Occipital lobe (tissue), 1 donor: ENCODE measurements at regions not wholly inside any gene's neighbourhood (a gene's known extent, or its start where the extent isn't known, plus 50 kb on each side); places are given as distances from the start of the nearest gene placed in this dataset.
A peak's percentile ranks its signal among the peaks of the same experiment; 100 is the strongest.
"Not testable (repeated sequence)": the region's sequence is repeated elsewhere in the genome, so short reads cannot be mapped to it uniquely, and the experiment has no call there.

Experiments
- DNase-seq: peaks from one replicate; lab custom pipeline; 2025; lab: John Stamatoyannopoulos, UW

DNA sequence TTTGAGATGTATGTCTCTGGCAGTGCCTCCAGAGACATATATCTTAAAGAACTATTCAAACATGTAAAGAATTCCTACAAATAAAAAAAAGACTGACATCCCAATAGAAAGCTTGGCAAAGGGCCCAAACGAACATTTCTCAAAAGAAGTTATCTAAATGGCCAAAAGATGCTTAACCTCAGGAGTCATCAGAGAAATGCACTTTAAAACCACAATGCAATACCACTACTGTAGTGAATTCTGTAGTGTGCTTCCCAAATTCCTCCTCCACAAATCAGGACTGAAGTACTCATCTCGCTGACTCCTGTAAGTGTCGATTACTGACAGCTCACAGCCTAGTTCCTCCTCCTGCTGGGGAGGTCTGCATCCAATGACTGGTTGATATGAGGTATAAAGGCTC lies 129.0 kb upstream of the MAMLD1 start:
- DNase-seq, result no peak

DNA sequence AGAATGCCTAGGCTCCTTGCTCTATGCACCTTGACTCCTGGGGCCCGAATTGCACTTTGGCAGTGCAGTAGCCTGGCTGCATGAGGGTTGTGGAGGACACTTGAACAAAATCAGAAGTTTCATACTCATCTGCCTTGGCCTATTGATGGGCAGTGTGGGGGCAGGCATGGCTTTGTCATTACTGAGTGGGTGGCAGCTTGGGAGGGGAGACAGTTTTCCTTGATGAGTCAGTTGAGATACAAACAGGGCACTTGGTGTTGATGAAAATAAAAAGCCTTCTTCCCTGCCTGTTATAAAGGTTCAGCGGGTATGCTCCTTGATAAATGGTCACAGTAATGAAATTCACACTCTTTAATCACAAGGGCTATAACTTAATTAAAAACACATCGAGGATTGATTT lies 126.8 kb upstream of the MAMLD1 start:
- DNase-seq, result no peak

DNA sequence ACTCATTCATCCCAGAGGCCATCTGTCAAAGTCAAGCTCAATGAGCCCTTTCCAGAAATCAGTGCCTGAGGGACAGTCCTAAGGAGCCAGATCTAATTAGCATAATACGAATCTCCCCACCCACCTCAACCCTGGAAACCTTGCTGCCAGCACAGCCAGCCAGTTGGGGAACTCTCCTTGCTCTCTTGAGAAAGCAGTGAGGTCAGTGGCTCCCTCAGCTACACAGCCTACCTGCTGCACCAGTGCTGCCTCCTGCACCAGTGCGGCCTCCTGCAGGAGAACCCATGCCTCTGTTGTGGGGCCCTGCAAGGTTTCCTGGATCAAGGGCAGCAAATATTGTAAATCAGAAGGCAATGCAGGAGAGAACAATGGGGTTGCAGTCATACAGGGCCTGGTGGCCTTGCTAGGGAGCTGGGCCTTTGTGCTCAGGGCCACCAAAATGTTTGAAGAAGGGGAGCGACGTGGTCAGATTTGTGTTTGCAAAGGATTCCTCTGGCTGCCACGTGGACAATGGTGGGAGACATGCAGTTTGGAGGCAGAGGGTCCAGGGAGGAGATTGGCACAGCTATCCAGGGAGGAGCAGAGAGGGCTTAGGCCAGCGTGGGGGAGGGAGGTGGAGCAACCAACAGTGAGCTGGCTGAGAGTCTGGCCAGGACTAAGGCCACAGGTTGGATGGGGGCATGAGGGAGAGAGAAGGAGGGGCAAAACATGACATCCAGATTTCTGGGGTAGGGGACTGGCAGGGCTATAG lies 124.3 kb upstream of the MAMLD1 start:
- DNase-seq, result no peak

DNA sequence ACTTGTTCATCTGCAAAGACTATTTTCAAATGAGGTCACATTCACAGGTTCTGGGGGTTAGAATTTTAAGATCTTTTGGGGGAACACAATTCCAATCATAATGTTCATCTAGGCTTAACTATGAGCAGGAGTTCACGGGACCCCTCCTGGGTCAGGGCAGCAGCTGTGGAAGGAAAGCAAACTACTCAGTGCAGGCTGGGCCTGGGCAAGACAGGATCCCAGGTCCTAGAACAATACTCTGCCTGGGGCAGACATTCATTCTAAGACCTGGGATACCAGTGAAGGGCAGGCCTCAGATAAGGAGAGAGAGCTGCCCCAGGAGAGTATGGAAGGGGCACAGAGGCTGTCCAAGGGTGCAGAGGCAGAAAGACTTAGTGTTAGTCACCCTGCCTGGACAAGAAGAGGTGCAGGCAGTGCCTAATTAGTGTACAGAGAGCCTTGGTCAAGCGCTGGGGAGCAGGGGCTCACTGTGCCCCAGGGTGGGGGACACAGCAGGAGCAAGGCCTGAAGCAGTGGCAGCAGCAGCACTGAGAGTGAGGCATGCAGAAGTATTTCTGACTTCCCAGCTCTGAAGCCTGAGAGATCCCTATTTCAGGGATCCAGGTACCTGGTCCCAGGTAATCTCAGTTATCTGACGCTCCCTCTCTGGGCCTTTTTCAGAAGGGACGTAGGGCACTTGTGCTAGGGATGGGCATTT lies 123.0 kb upstream of the MAMLD1 start:
- DNase-seq, result no peak

DNA sequence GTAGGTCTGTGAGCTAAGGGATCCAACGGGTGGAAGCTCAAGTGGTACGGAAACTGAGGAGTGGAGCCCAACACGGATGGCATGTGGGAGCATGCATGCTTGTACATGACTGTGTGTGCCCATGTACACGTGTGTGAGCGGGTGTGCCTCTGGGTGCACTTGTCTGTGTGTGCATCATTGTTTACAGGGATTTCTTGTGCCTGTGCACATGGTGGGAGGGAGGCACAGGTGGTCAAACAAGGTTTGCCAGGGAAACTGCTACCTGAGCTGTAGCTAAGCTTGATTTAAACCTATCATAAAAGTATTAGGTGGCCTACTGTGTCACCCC lies 122.5 kb upstream of the MAMLD1 start:
- no peak for DNase-seq

DNA sequence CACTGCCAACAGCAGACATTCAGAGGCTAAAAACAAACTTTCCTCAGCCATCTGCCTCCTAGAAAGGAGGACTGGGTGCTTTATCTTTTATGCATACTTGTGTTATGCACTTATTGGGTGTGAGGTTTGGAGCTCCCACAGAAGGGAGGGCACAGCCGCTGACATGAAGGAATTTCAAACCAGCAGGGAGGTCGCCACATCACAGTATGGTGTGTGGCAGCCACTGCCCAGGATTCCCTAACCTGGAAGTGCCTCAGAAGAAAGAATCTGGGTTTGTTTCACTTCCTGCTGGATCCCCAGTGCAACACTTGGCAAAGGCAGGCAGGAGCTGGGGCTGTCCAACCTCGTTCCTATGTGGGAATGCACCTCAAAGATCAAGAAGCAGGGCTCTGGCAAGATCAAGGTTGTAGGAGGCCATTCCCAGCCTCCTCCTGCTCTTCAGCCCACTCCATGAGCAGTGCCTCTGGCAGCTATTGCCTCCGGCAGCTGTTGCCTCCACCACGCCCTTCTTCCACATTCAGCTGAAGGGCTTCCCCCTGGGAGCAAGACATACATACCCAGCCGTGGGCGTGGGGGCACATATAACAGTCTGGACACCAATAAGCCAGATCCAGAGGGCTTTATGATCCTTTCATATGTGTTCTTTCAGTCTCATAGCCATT lies 109.0 kb upstream of the MAMLD1 start:
- no peak for DNase-seq

DNA sequence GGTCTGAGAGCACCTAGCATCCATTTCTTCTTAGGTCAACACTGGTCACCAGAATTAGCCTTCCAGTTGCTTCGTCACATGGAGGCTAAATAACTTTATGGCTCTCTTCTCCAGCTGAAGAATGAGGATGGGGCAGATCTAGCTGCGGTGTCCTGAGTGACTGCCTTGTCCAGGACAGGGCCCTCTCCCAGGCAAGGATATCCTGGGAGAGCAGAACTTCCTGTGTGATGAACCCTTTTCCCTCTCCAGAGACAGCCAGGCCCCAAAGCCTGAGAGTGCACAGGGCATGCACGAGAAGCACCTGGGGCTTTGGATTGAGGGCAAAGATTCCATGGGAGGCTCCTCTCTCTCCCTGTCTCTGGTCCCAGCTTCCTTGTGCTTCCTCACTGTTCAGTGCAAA lies 108.2 kb upstream of the MAMLD1 start:
- DNase-seq, result no peak

DNA sequence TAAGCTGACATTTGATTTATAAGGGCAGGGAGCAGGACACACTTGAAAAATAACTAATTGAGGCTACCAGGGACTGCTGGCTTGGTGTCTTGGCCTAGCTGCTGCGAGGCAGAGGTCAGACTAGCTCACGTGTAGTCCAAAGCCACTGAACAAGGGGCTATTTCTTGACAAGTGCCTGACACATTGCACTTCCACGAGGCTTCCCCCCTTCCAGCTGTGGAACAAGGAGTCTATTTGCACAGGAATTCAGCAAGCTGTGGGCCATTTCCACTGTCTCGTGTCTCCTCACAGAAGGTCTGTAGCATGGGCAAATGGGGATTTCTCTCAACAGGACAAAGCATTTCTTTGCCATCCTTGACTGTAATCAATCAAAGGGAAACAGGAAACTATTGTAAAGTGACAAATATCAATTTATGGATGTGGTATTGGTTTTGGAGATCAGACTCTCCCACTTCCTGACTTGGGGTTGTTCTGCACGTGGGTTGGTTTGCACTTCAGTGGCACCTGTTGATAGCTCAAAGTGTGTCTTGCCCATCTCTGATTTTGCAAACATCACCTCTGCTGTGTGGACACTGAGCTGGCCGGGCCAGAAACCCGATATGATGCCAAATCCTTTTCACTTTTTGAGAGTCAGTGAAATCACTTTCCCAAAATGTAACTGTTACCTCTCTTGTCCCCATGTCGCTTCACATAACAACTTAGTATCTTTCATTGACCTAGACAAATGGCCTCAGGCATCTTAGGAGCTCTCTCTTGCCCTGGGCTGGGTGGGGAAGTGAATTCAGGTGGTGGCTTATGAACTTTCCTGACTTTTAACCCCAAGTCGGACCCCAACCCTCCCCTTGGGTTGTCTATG lies 107.4 kb upstream of the MAMLD1 start:
- DNase-seq, result no peak

DNA sequence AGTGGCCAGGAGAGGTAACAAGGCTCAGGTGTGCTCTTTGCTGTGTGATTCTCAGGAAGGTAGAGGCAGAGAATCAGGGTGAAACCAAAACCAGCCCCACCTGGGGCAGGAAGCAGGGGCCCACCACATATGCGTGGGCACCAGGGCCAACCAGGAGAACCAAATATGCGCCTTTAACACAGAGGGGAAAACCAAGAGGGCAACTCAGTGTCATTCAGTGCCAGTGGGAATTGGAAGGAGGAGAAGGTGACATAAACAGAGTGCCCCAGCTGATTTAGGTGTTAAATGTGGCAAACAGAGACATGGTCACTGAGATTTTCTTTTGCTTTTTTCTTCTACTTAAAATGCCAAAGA lies 106.8 kb upstream of the MAMLD1 start:
- DNase-seq, result no peak

DNA sequence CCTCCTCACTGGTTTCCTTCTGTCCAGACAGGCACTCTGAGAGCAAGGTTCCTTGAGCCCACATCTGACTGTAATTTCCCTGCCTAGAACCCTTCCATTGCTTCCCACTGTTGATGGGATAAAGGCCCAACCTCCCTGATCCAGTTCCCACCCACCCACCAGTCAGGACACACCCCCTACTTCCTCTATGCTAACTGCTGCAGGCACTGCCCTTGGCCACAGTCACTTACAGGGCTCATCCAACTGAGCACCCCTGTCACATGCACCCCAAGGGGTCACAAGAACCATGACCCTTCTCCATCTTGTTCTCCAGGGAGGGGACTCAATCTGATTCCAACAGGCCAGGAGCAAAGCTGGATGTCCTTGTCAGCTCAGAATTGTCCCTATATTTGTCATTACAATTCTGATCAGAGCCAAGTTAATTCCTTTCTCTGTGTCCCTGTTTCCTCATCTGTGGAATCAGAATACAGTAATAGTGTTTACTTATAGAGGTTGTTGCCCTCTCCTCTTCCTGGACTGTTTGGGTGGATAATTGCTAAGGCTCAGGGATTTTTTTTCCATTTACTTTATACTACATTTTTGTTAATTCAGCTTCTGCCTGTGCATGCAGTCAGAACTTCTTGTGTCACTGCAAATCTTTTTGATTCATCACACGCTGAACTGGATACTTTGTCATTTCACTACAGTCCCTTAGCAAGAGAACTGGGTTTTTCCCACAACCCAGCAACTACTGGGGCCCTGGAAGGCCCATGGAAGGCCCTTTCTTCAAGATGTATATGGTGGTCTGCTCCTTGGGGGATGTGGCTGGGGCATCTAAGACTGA lies 105.6 kb upstream of the MAMLD1 start:
- DNase-seq, result no peak

DNA sequence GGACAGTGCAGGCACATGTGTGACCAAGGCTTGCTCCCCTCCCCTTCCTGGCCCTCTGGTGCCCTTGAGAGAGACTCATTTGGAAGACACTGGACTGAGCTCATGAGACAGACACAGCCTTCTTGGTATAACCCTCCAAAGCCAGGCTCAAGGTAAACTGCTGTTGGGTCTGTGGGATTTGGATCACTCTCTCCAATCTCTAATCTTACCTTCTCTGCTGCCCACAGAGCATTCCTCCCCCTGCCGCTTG lies 105.0 kb upstream of the MAMLD1 start:
- DNase-seq, result no peak

DNA sequence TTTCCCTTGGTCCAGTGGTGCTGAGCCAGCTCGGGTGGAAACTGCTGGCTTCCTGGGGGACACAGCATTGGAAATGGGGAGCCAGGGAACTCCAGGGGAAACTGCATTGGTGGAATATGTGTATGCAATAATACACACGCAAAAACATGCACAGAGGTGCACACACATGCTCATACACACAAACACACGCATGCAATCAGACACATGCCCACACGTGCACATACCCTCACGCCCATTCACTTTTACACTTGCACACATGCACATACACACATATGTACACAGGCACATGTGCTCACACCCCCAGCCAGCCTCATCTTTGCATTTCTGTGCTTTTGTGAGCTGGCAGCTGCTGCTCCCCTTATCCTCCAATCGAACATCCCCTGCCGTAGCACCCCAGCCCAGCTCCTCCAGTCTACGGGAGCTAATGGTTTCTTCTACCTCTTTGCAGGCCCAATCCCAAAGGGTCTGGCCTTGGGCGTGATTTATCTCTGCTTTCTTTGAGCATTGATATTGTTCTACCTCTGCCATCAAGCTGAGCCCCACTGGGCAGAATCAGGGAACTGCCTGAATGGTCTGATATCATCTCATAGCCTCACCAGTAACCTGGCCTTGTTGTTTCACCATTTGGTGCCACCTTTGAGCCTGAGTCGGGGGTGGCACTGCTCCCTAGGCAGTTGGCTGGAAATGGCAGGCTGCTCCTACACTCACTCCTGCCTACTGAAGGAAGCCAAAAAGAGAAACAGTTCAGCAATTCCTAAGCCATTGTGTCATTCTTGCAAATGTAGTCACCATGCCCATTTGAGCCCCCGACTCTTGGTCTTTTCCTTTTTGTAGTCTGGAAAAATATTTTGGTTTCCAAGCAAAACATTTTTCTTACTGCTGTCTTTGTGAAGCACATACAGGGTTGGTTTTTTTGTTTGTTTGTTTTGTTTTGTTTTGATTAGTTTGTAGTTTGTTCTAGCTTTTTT lies 104.4 kb upstream of the MAMLD1 start:
- no peak for DNase-seq

DNA sequence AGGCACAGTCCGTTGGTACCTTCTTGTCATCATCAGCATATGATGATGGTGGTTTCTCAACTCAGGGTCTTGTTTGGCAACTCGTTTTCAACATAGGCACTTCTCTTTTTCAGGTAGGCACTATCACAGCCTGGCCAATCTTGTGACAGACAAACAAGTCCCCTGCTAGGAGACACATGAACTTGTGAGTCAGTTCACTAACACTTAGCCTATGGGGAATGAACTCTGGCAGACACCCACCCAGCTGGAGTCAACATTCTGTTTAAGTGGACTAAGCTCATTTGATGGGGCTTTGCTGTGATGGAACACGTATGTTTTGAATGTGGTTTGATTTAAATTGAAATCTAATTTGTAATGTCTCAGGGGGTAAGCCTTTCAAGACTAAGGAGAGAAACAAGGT lies 100.7 kb upstream of the MAMLD1 start:
- no peak for DNase-seq

DNA sequence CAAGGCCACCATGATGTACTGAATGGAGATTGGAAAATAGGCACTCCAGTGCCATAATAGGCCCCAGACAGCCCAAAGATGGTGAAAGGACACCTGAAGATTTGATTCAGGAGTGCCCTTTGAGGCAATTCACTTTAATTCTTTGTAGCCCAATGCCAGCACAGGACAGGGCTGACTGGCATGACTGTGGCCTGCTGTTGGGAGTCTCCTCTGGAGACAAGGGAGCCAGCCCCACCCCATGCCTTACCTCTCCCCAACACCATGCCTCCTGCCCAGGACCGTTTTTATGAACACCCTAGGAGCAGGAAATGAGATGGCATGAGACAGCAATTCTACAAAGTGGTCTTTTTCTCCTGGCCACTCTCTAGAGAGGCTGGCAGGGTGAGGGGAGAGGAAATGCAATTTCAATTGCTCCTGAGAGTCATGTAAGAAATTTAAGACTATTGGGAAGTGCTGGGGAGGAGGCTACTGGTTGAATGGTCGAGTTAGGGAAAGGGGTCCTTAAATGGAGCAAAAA lies 94.2 kb upstream of the MAMLD1 start:
- DNase-seq, result no peak

DNA sequence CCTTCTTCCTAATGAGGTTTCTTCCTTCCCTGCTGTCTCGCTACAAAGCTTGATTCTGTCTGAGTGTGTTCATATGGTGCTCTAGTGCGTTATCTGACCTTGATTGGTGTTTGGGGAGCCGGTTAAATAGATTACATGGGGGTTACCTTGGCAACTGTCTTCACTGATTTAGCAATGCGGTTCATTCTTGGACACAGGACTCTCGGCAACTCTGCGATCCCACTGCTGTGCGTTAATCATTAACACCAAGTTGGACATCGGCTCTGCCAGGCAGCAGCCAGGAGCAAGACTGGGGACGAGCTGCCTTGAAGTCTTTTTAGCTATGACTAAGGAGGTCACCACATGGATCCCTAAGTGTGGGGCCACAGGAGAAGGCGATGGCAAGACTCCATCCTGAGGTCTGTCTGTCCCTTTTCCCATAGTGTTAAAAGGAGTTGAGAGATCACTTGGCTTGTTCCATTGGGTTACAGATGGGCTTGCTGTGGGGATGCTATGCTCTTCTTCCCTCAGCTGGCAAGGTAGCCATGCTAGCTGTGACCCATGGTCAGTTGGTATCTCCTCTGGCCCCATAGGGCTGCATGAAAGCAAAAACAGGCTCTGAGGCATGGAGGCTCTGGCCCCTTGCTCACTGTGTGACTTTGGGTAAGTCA lies 93.4 kb upstream of the MAMLD1 start:
- DNase-seq, result no peak

DNA sequence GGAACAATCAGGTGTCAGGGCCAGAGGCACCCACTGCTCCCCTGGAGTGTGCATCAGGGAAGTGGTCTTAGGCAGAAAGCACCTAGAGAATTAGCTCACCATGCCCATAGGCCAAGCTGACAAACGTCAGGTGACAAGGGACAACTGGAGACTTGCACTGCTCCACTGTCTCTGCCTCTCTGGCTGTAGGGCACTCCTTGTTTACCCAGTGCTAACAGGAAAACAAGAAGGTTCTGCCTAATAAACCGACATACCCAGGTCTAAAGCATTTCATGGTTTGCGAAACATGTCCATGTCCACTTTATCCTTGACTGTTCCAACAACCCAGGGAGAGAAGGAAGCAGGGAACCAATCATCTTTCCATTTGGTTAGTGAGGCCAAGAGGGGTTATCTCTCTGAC lies 92.5 kb upstream of the MAMLD1 start:
- no peak for DNase-seq

DNA sequence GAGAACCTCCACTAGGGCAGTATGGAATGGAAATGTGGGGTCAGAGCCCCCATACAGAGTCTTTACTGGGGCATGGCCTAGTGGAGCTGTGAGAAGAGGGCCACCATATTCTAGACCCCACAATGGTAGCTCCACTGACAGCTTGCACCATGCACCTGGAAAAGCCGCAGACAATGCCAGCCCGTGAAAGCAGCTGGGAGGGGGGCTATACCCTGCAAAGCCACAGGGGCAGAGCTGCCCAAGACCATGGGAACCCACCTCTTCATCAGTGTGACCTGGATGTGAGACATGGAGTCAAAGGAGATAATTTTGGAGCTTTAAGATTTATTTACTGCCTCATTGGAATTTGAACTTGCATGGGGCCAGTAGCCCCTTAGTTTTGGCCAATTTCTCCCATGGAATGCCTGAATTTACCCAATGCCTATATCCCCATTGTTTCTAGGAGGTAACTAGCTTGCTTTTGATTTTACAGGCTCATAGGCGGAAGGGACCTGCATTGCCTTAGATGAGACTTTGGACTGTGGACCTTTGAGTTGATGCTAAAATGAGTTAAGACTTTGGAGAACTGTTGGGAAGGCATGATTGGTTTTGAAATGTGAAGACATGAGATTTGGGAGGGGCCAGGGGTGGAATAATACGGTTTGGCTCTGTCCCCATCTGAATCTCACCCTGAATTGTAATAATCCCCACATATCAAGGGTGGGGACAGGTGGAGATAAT lies 89.4 kb upstream of the MAMLD1 start:
- not testable (repeated sequence) for DNase-seq

DNA sequence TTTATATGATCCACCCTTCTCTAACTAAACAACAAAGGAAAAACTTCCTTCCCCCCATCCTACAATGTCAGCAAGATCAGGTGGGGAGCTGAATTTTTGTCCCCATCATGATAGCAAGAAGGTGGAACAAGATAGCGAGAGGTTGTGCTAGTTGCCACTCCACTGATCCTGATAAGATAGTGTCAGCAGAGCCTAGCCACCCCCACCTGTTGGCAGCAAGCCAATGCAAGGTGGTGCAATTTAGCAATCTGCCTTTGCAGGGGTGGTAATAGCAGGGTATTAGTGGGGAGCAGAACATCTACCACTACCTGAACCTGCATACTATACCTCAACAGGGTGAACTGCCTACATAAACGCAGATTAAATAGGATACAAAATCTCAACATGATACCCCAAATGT lies 80.2 kb upstream of the MAMLD1 start:
- no peak for DNase-seq

DNA sequence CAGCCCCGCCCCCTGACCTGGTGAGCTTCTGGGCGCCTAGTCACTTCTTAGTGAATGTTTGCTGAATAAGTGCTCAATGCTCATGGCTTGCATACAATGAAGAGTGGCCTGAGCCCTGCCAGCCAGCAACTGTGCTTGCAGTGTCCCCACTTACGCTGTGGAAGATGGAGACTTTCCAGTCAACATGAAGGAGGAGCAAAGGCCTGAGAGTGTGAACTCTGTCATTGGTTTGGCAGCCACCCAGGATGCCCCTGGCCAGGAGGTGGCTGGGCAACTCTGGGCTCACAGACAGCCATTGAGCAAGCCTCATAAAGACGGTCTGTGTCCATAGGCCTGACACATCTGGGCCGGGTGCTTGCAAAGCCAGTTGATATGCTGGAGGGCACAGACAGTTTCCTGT lies 72.1 kb upstream of the MAMLD1 start:
- DNase-seq, result peak; percentile 64
